NCI-H2171 treated with DMSO at 0.1 percent for 48 hours (cell line): ENCODE measurements at regions not wholly inside any gene's neighbourhood (a gene's known extent, or its start where the extent isn't known, plus 50 kb on each side); places are given as distances from the start of the nearest gene placed in this dataset.

Experiments
- DNase-seq: peaks from one replicate; lab custom pipeline; 2025; lab: John Stamatoyannopoulos, UW

- DNase-seq: no peak
Observed at GRCh38 chr2:222146488-222146887, 152.3 kb downstream of the PAX3 start.

- peak; percentile 19 for DNase-seq
Observed at GRCh38 chr2:222142027-222142426, 156.8 kb downstream of the PAX3 start.

- no peak for DNase-seq
Observed at GRCh38 chr2:222136106-222136630, 162.6 kb downstream of the PAX3 start.

GRCh38 chr2:222134654-222135053 lies 164.1 kb downstream of the PAX3 start:
- no peak for DNase-seq

- no peak for DNase-seq
Observed at GRCh38 chr2:222133897-222134296, 164.9 kb downstream of the PAX3 start.

- no peak for DNase-seq
Observed at GRCh38 chr2:222130855-222131254, 167.9 kb downstream of the PAX3 start.

GRCh38 chr2:222127660-222128059 lies 171.1 kb downstream of the PAX3 start:
- DNase-seq: no peak

- no peak for DNase-seq
Observed at GRCh38 chr2:222120933-222121332, 177.9 kb downstream of the PAX3 start.

- DNase-seq: no peak
Observed at GRCh38 chr2:222115296-222115695, 183.5 kb downstream of the PAX3 start.

GRCh38 chr2:222108957-222109585 lies 189.7 kb downstream of the PAX3 start:
- no peak for DNase-seq

GRCh38 chr2:222108497-222108896 lies 190.3 kb downstream of the PAX3 start:
- DNase-seq: no peak

- DNase-seq: no peak
Observed at GRCh38 chr2:222105046-222105445, 193.8 kb downstream of the PAX3 start.

GRCh38 chr2:222102575-222103349 lies 196.0 kb downstream of the PAX3 start:
- no peak for DNase-seq

GRCh38 chr2:222100704-222101699 lies 197.8 kb downstream of the PAX3 start:
- no peak for DNase-seq

- no peak for DNase-seq
Observed at GRCh38 chr2:222088561-222088960, 210.2 kb downstream of the PAX3 start.

GRCh38 chr2:222087998-222088397 lies 210.8 kb downstream of the PAX3 start:
- no peak for DNase-seq

GRCh38 chr2:222082201-222082600 lies 216.6 kb downstream of the PAX3 start:
- DNase-seq: no peak

- no peak for DNase-seq
Observed at GRCh38 chr2:222080141-222080540, 218.7 kb downstream of the PAX3 start.

- DNase-seq: peak; percentile 66
Observed at GRCh38 chr2:222076973-222077690, 221.7 kb downstream of the PAX3 start.

GRCh38 chr2:222074674-222075073 lies 224.1 kb downstream of the PAX3 start:
- no peak for DNase-seq

GRCh38 chr2:222071911-222072310 lies 226.9 kb downstream of the PAX3 start:
- DNase-seq: no peak

GRCh38 chr2:222064286-222064685 lies 234.5 kb downstream of the PAX3 start:
- DNase-seq: no peak
